Urinary bladder (tissue), 3 donors: ENCODE measurements at regions not wholly inside any gene's neighbourhood (a gene's known extent, or its start where the extent isn't known, plus 50 kb on each side); places are given as distances from the start of the nearest gene placed in this dataset.

Experiments used
- DNase-seq: peaks from one replicate; pipeline ENCODE4 v3.0.0-alpha.2; 2015; ENCODE audit errors: extremely low spot score
- H3K27ac ChIP-seq: one replicate; pipeline ENCODE4 v1.5.1; 2013; ENCODE audit warnings: low read depth, mild to moderate bottlenecking, moderate library complexity
- H3K36me3 ChIP-seq: one replicate; pipeline ENCODE4 v1.6.1; 2013; ENCODE audit warnings: mild to moderate bottlenecking, moderate library complexity; ENCODE audit not compliant: insufficient read depth
- H3K4me1 ChIP-seq: one replicate; pipeline ENCODE4 v1.6.1; 2013; ENCODE audit warnings: mild to moderate bottlenecking, moderate library complexity; ENCODE audit not compliant: insufficient read depth
- H3K4me3 ChIP-seq: one replicate; pipeline ENCODE4 v1.5.1; 2013; ENCODE audit warnings: low read depth, low read length
- WGBS: extraction: QIAGEN DNeasy Blood & Tissue Kit; methylation state at CpG from one replicate; pipeline ENCODE4 v1.1.7; 2013; 5-methylcytosine and 5-hydroxymethylcytosine counted together
- donor health status: healthy with polysubstance abuse.
- donor health status: healthy.

DNA sequence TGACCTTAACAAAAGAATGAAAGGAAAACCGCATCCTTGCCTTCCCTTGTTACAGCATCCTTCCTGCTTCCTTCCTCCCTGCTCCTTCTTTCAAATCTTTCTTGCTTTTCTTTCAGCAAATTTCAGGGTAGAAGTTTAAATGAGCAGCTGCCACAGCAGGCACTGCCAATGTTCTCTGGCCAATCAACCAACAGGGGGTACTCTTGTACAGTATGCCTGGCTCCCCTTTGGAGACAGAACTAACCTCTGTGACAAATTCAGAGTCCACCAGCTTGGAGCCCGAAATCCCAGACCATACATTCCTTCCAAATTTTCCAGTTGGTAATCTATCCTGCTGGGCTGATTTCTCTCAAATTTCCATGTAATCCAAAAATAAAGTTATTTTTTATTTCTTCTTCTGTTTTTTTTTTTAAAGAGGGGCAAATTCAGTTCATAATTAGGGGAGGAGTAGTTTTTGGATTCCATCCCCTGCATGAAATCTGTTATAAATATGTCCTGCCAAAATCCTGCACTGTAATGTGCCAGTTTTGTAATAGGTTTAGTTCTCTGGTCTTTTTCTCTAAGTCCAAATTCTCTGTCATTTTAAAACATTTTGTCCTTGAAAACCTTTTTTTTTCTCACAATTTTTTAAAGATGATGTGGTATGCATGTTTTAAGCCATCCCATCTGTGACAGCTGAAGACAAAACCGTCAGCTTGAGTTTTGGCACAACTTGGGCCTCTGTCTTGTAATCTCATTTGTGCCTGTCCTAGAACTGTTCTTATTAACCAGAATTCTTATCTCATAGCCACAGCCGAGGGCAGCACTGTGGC lies 610.0 kb upstream of the LMO3 start:
- Histone ChIP-seq H3K4me1 (no peaks in the 10 kb centered on the region), H3K27ac (no peak overlapping the region), H3K36me3 (no peaks in the 10 kb centered on the region), H3K4me3 (no peak overlapping the region)
- no peak for DNase-seq
- WGBS, result 59% methylated on average over 4 of the region's 4 CpGs

DNA sequence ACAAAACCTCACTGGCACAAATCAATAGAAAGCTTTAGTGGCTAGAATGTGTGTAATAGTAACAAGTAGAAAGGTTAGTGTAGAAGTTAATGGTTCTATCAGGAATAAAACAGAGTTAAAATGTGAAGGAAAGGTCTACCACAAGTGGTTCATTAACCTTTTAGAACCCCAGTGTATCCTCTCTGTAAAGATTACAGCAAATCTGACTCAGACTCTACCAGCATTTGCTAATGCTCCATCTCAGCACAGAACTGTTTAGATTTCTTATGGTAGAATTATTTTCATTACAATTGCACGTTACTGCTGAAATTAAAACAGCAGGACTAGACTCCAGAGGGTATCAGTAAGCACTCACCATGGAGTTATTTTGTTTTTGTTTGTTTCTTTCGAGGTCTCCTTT lies 609.0 kb upstream of the LMO3 start:
- DNase-seq, result no peak
- Histone ChIP-seq H3K27ac (no peak overlapping the region), H3K4me1 (no peaks in the 10 kb centered on the region), H3K4me3 (no peak overlapping the region), H3K36me3 (no peaks in the 10 kb centered on the region)
- 23% methylated on average over 2 of the region's 2 CpGs for WGBS

DNA sequence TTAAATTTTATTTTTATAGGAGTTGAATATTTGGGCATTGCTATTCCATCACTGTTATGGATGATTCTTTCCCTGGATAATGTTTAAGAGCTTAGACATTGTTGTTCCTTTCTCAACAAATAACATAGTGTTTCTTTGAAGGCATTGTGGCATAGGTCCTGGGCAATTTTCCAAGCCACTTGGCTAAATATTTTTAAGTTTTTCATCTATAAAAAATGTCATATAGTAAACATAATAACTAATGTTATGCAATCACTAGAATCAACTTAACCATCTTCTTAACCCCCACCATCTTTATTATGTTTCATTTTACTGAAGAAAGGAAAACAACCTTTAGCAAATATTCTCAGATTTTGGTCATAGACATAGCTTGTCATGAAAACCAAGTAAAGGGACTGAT lies 600.6 kb upstream of the LMO3 start:
- H3K27ac ChIP-seq, result no peak overlapping the region
- H3K36me3 ChIP-seq, result no peaks in the 10 kb centered on the region
- H3K4me3 ChIP-seq, result no peak overlapping the region
- H3K4me1 ChIP-seq, result no peaks in the 10 kb centered on the region
- DNase-seq, result no peak

DNA sequence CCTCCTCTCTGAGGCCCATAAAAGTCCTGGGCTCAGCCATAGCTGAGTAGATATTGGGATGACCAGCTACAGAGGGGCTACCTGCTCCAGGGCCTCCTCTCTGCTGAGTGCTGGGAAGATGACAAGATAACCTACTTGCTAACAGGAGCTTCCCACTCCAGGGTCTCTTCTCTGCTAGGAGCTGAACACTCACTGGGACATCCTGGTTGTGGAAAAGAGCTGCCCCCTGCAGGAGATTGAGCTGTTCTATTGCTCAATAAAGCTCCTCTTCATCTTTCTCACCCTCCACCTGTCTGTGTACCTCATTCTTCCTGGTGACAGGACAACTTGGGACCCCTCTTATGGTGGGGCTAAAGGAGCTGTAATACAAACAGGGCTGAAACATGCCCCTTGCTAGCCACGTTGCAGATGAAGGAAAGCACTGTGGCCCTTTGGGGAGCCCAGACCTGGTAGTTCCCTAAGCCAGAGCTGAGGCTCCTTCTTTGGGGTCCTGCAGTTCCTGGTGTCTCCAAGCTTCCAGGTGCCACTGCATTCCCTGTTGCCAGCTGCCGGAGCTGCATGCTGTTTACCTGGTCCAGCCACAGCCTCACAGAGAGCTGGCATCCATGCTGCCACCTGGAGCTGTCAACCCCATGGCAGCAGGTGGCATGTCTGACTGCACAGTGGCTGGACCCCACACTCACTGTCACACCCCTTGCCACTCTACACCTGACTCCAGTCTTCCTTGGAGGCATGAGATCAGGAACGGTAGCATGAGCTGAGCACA lies 598.5 kb upstream of the LMO3 start:
- Histone ChIP-seq H3K4me3 (no peak overlapping the region), H3K36me3 (no peaks in the 10 kb centered on the region), H3K27ac (no peak overlapping the region), H3K4me1 (no peaks in the 10 kb centered on the region)
- WGBS, result 85% methylated on average over 3 of the region's 3 CpGs
- DNase-seq, result no peak

DNA sequence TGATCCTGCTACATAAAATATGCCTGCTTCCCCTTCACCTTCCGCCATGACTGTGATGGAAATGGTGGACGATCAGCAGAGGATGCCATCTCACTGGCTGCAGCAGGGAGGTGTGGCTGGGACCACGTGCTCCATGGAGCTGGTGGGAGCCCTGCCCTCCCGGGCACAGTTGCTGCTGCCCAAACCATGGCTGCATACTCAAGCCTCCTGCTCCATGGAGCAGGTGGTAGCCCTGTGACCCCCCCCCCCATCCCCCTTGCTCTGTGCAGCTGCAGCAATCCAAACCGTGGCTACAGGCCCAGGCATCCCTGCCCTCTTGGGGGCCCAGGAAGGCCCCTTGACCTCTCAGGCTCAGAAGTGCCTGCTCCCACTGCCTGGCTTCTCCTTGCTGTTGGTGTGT lies 597.5 kb upstream of the LMO3 start:
- WGBS, result 85% methylated on average over 5 of the region's 5 CpGs
- no peak overlapping the region for H3K27ac ChIP-seq

DNA sequence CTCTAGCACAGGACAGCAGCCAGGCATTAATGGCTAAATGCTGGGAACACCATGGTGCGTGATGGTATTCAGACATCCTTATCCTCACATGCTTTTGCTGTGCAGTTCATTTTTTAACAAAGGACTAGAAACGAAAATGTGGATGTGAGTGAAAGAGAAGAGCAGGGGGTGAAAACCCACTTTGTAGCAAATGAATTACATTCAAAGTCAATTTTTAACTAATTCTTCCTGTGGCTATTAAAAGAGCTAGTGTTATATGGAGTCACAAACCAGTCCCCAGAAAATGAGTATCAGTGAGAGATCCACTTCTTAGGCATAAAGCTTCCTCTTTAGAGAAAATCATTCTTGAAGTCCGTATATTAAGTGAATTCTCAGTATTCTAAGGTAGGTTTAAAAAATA lies 592.0 kb upstream of the LMO3 start:
- Histone ChIP-seq H3K27ac (no peak overlapping the region), H3K4me1 (no peaks in the 10 kb centered on the region), H3K36me3 (no peaks in the 10 kb centered on the region), H3K4me3 (no peak overlapping the region)
- DNase-seq, result no peak
- WGBS, result 75% methylated on average over 3 of the region's 3 CpGs

More for the DNA sequence above, 597.5 kb upstream of the LMO3 start:
- no peak for DNase-seq
- Histone ChIP-seq H3K36me3 (no peaks in the 10 kb centered on the region), H3K4me3 (no peak overlapping the region), H3K4me1 (no peaks in the 10 kb centered on the region)

DNA sequence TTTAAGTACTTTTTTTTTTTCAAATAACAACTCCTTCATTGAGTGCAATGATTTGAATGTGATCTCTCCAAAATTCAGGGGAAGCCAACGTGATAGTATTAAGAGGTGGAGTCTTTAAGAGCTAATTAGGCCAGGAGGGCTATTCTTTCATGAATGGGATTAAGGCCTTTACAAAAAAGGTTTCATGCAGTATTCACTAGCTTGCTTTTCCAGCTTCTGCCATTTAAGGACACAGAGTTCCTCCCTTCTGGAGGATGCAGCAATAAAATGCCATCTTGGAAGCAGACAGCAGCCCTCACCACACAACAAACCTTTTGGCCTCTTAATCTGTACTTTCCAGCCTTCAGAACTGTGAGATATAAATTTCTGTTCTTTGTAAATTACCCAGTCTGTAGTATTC lies 586.8 kb upstream of the LMO3 start:
- Histone ChIP-seq H3K36me3 (no peaks in the 10 kb centered on the region), H3K4me3 (no peak overlapping the region), H3K27ac (no peak overlapping the region), H3K4me1 (no peaks in the 10 kb centered on the region)
- DNase-seq, result no peak
- whole genome bisulfite sequencing, result 63% methylated on average over 1 of the region's 1 CpG

DNA sequence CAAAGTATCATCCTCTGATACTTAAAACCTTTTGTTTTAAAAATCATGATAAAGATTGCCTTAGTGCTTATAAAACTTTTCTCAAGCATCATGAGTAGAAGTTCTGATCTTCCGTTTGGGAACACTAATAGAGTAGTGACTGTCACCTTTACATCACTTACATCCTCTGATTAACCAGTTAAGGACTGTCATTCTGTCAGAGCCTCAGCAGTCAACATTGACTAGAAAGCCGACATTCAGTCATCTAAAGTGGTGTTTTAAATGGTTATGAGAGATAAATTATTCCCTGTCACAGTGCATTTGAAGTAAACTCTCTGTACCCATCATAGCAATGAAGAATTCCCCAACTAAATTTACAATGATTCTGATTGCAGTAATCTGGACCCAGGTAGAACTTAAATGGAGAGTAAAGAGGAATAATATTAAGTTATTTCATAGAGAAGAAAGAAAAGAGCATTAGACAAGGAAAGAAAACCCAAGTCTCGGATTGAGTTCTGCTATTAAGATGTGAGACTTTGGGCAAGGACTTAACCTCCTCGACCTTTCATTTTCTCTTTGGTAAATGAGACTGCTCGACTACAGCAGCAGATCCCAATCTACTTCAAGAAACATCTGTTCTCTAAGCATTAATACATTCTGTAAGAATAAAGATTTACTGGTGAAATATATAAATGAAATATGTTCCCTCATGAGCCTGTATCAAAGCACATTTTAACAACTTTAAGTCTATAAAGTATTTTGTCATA lies 563.9 kb upstream of the LMO3 start:
- 65% methylated on average over 5 of the region's 5 CpGs for WGBS

DNA sequence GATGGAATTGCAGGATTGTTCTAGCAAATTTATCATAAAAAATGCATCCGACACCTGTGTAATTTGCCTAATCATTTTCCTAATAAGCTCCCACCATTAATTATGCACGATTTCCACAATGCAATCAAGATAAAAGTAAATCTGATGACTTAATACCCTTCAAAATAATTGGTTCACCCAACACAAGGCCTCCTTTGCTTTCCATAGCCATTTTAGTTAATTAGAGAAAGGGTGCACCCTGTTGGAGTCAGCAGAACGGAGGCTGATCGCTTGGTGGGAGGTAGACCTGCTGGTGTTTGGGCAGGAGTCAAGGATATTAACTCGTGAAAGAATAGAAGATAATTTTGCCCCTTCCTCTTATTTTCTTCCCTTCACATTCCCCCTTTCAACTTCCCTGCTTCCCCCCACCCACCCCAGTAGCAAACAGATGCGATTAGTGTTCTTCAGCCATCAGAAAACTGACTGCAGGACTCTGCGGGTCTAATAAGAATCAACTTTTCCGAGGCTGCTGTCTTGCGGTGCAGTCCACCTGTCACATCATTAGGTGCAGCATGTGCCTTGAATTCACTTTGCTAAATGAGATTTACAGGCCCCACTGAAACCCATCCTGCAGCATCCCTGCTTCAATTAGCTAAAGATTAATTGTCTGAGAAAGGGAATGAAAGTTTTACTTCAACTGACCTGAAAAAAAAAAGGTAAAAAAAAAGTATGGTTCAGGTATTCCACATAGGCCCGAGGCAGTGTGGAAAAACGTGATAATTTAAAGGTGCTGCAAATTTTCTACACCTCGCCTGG lies 553.7 kb upstream of the LMO3 start:
- WGBS, result 88% methylated on average over 12 of the region's 12 CpGs

More for the DNA sequence above, 563.9 kb upstream of the LMO3 start:
- Histone ChIP-seq H3K36me3 (no peaks in the 10 kb centered on the region), H3K27ac (no peak overlapping the region), H3K4me1 (no peaks in the 10 kb centered on the region), H3K4me3 (no peak overlapping the region)
- no peak for DNase-seq

DNA sequence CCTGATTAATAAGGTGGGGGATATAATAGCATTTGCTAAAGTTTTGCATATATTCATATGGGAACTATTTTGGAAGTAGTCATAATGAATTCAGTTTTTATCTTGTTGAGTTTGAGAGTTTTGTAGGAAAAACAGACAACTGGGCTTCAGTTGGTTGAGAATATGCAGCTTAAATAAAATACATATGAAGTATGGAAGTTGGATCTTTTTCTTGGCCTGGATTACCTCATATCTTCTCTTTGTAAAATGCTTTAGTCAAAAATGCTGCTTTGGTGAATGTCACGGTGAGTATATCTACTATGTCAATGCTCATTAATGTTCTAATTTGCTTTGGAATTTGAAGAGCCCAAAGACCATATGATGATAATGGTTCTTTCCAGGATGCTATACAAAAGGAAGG lies 552.2 kb upstream of the LMO3 start:
- no peak for DNase-seq
- WGBS, result 70% methylated on average over 1 of the region's 1 CpG
- Histone ChIP-seq H3K27ac (no peak overlapping the region), H3K4me3 (no peak overlapping the region), H3K36me3 (no peaks in the 10 kb centered on the region), H3K4me1 (no peaks in the 10 kb centered on the region)

More for the DNA sequence above, 553.7 kb upstream of the LMO3 start:
- Histone ChIP-seq H3K4me3 (no peak overlapping the region), H3K4me1 (no peaks in the 10 kb centered on the region), H3K36me3 (no peaks in the 10 kb centered on the region), H3K27ac (no peak overlapping the region)
- DNase-seq, result no peak

DNA sequence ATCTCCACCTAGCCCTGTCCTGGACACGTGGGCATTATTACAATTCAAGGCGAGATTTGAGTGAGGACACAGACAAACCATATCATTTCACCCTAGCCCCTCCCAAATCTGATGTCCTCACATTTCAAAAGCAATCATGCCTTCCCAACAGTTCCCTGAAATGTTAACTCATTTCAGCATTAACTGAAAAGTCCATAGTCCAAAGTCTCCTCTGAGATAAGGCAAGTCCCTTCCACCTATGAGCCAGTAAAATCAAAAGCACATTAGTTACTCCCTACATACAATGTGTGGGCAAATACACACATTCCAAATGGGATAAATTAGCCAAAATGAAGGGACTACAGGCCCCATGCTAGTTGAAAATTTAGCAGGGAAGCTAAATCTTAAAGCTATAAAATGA lies 546.0 kb upstream of the LMO3 start:
- Histone ChIP-seq H3K27ac (no peak overlapping the region), H3K4me3 (no peak overlapping the region), H3K36me3 (no peaks in the 10 kb centered on the region), H3K4me1 (no peaks in the 10 kb centered on the region)
- 90% methylated on average over 2 of the region's 2 CpGs for WGBS
- DNase-seq, result no peak

DNA sequence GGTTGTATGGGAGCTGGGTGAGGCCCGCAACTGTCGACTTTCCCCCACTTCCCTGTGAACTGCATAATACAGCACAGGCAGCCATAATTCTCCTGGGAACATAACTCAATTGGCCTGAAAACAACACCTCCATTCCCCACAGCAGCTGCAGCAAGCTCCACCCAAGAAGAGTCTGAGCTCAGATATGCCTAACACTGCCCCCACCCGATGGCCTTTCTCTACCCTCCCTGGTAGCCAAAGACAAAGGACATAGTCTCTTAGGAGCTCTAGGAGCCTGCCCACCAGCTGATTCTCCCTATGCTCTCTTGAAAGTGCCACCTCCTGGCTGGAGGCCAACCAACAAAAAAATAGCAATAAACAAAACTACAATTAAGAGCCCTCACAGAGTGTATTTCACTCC lies 542.7 kb upstream of the LMO3 start:
- no peak overlapping the region for H3K4me3 ChIP-seq
- DNase-seq, result no peak
- no peak overlapping the region for H3K27ac ChIP-seq
- WGBS, result 91% methylated on average over 3 of the region's 3 CpGs
- H3K4me1 ChIP-seq, result no peaks in the 10 kb centered on the region
- no peaks in the 10 kb centered on the region for H3K36me3 ChIP-seq

DNA sequence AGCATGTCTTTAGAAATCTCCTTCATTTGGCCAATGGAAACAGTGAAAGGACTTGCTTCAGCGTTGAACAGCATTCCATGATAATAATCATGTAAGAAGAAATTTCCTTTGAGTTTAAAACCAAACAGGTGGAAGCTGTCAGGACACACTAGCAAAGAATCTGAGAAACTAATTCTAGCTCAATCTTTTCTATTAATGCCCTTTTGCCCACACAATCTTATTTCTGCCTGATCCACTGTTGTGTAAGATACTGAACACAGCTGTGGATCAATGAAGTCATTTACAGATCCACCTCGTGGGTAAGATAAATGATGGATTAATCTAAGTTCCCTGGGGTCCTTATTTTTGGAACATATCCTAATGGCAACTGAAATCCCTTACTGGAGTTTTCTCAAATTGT lies 536.9 kb upstream of the LMO3 start:
- DNase-seq, result no peak
- Histone ChIP-seq H3K36me3 (no peaks in the 10 kb centered on the region), H3K4me1 (no peaks in the 10 kb centered on the region), H3K4me3 (no peak overlapping the region), H3K27ac (no peak overlapping the region)
- 24% methylated on average over 2 of the region's 2 CpGs for WGBS
